GM23248 (cell line): ENCODE measurements at regions not wholly inside any gene's neighbourhood (a gene's known extent, or its start where the extent isn't known, plus 50 kb on each side); places are given as distances from the start of the nearest gene placed in this dataset.
A peak's percentile ranks its signal among the peaks of the same experiment; 100 is the strongest.

Source experiments
- DNase-seq: peaks from one replicate; pipeline ENCODE4 v3.0.0-alpha.2; 2015
- H2AFZ ChIP-seq: fragments of 200-600 bp; sonication (generic); 2 replicates; pipeline ENCODE4 v1.6.1; 2016; ENCODE audit warnings: antibody characterized with exemption
- H3F3A ChIP-seq: fragments of 200-600 bp; sonication (generic); 2 replicates; pipeline ENCODE4 v1.6.1; 2016; ENCODE audit warnings: mild to moderate bottlenecking, antibody characterized with exemption, mixed run types; ENCODE audit not compliant: insufficient read depth
- H3K27ac ChIP-seq: fragments of 200-600 bp; sonication (generic); 2 replicates; pipeline ENCODE4 v1.5.1; 2016; ENCODE audit warnings: mild to moderate bottlenecking
- H3K27me3 ChIP-seq: fragments of 200-600 bp; sonication (generic); replicated peaks from 2 replicates; pipeline ENCODE4 v1.6.1; 2016; ENCODE audit warnings: mild to moderate bottlenecking; ENCODE audit not compliant: insufficient read depth
- H3K36me3 ChIP-seq: fragments of 200-600 bp; sonication (generic); 2 replicates; pipeline ENCODE4 v1.6.1; 2016; ENCODE audit warnings: low read depth, mild to moderate bottlenecking
- H3K4me1 ChIP-seq: fragments of 200-600 bp; sonication (generic); 2 replicates; pipeline ENCODE4 v1.6.1; 2016; ENCODE audit warnings: mild to moderate bottlenecking; ENCODE audit not compliant: insufficient read depth
- H3K4me2 ChIP-seq: fragments of 200-600 bp; sonication (generic); one replicate; pipeline ENCODE4 v1.6.1; 2016; ENCODE audit warnings: mild to moderate bottlenecking; ENCODE audit not compliant: unreplicated experiment
- H3K4me3 ChIP-seq: fragments of 200-600 bp; sonication (generic); 2 replicates; pipeline ENCODE4 v1.5.1; 2016; ENCODE audit warnings: mild to moderate bottlenecking
- H3K79me2 ChIP-seq: fragments of 200-600 bp; sonication (generic); 2 replicates; pipeline ENCODE4 v1.6.1; 2016; ENCODE audit warnings: mild to moderate bottlenecking; ENCODE audit not compliant: insufficient read depth
- H3K9ac ChIP-seq: fragments of 200-600 bp; sonication (generic); 2 replicates; pipeline ENCODE4 v1.6.1; 2016; ENCODE audit warnings: mild to moderate bottlenecking
- H3K9me2 ChIP-seq: fragments of 200-600 bp; sonication (generic); 2 replicates; pipeline ENCODE4 v1.6.1; 2016; ENCODE audit warnings: mixed run types, mild to moderate bottlenecking, moderate library complexity; ENCODE audit not compliant: insufficient read depth
- H3K9me3 ChIP-seq: fragments of 200-600 bp; sonication (generic); one replicate; pipeline ENCODE4 v1.6.1; 2017; ENCODE audit warnings: low read depth
- H4K20me1 ChIP-seq: fragments of 200-600 bp; sonication (generic); 2 replicates; pipeline ENCODE4 v1.6.0; 2016; ENCODE audit not compliant: insufficient read depth
- EZH2 ChIP-seq: fragments of 200-600 bp; sonication (generic); IDR thresholded peaks from 2 replicates; pipeline ENCODE4 v1.6.1; 2018; ENCODE audit warnings: antibody characterized with exemption, mild to moderate bottlenecking; ENCODE audit not compliant: insufficient read depth, poor library complexity, severe bottlenecking
- EZH2phosphoT487 ChIP-seq: fragments of 200-600 bp; sonication (generic); IDR thresholded peaks from 2 replicates; pipeline ENCODE4 v1.6.1; 2018; ENCODE audit warnings: antibody characterized with exemption, moderate library complexity, mild to moderate bottlenecking, low read depth; ENCODE audit not compliant: insufficient read depth
- WGBS, 2 experiments: methylation state at CpG; one replicate each; pipeline ENCODE4 v1.1.6; 2015 to 2017; ENCODE audit warnings: low lambda C conversion rate in 2 of 2, low coverage in 1 of 2; ENCODE audit errors: missing lambda C conversion rate in 2 of 2; 5-methylcytosine and 5-hydroxymethylcytosine counted together
- in situ Hi-C: fragments of 300-500 bp; cut with MboI; formaldehyde crosslinking; loops from 2 replicates; pipeline ENCODE4 v1.15.0; 2020

DNA sequence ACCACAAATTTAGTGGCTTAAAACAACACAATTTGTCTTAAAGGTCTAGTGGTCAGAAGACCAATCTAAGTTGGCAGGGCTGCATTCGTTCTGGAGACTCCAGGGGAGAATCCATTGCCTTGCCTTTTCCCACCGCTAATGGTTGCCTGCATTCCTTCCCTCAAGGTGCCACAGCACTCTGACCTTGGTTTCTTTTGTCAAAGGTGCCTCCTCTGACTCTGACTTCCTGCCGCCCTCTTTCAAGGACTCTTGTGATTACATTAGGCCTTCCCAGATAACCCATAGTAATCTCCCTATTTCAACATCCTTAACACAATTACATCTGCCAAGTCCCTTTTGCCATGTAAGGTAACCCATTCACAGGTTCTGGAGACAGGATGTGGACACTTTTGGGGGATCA lies 145.3 kb downstream of the S1PR1 start:
- WGBS, 2 experiments, result 11 to 17% methylated on average over 3 of the region's 3 CpGs
- in situ Hi-C loops, result no loop called here
- Histone ChIP-seq H4K20me1 (no peaks in the 10 kb centered on the region), H3K9ac (no peak overlapping the region), H3K27me3 (peaks cover 29% of the 10 kb centered on the region), H3K4me3 (no peak overlapping the region), H3K9me2 (no peaks in the 10 kb centered on the region), H3K9me3 (no peaks in the 10 kb centered on the region), H3K36me3 (no peaks in the 10 kb centered on the region), H3F3A (no peaks in the 10 kb centered on the region), H3K79me2 (no peaks in the 10 kb centered on the region), H2AFZ (no peak overlapping the region), H3K4me2 (no peak overlapping the region), H3K4me1 (no peaks in the 10 kb centered on the region), H3K27ac (no peak overlapping the region)
- TF ChIP-seq EZH2phosphoT487 (no peak), EZH2 (no peak)
- no peak for DNase-seq

- no peaks in the 10 kb centered on the region for H3K79me2 ChIP-seq
- no peak for TF ChIP-seq EZH2
- no peak for TF ChIP-seq EZH2phosphoT487
- peak; percentile 27 for DNase-seq
- in situ Hi-C loops, result no loop called here
- no peak overlapping the region for H3K27ac ChIP-seq
- peaks cover 16% of the 10 kb centered on the region for H3K27me3 ChIP-seq
- H4K20me1 ChIP-seq, result no peaks in the 10 kb centered on the region
- no peak overlapping the region for H3K4me2 ChIP-seq
- H3K9ac ChIP-seq, result no peak overlapping the region
- H3K9me2 ChIP-seq, result no peaks in the 10 kb centered on the region
- H3K36me3 ChIP-seq, result no peaks in the 10 kb centered on the region
- no peaks in the 10 kb centered on the region for H3K9me3 ChIP-seq
- H3K4me3 ChIP-seq, result no peak overlapping the region
- H3F3A ChIP-seq, result no peaks in the 10 kb centered on the region
- no peak overlapping the region for H2AFZ ChIP-seq
- no peaks in the 10 kb centered on the region for H3K4me1 ChIP-seq
These were observed 152.2 kb downstream of the S1PR1 start for GRCh38 chr1:101388904-101389546.

- Histone ChIP-seq H3K27me3 (peaks cover 17% of the 10 kb centered on the region), H3K36me3 (no peaks in the 10 kb centered on the region), H3K4me1 (no peaks in the 10 kb centered on the region), H4K20me1 (no peaks in the 10 kb centered on the region), H3K79me2 (no peaks in the 10 kb centered on the region), H3K9me2 (no peaks in the 10 kb centered on the region), H3F3A (no peaks in the 10 kb centered on the region), H3K4me2 (no peak overlapping the region), H3K9ac (no peak overlapping the region), H3K4me3 (no peak overlapping the region), H2AFZ (no peak overlapping the region), H3K9me3 (no peaks in the 10 kb centered on the region), H3K27ac (no peak overlapping the region)
- in situ Hi-C loops, result no loop called here
- 28 to 32% methylated on average over 2 of the region's 2 CpGs for WGBS, 2 experiments
- DNase-seq, result no peak
- no peak for TF ChIP-seq EZH2phosphoT487
- TF ChIP-seq EZH2, result no peak
These were observed 152.7 kb downstream of the S1PR1 start for GRCh38 chr1:101389547-101389929.

- H3K9me2 ChIP-seq, result no peaks in the 10 kb centered on the region
- H3K27me3 ChIP-seq, result peaks cover 21% of the 10 kb centered on the region
- H3K27ac ChIP-seq, result no peak overlapping the region
- H2AFZ ChIP-seq, result no peak overlapping the region
- in situ Hi-C loops, result no loop called here
- no peak for TF ChIP-seq EZH2
- TF ChIP-seq EZH2phosphoT487, result no peak
- H3K9ac ChIP-seq, result no peak overlapping the region
- no peaks in the 10 kb centered on the region for H3K4me1 ChIP-seq
- H3K36me3 ChIP-seq, result no peaks in the 10 kb centered on the region
- H4K20me1 ChIP-seq, result no peaks in the 10 kb centered on the region
- WGBS, 2 experiments, result 52 to 54% methylated on average over 4 of the region's 4 CpGs
- H3F3A ChIP-seq, result no peaks in the 10 kb centered on the region
- no peaks in the 10 kb centered on the region for H3K79me2 ChIP-seq
- no peaks in the 10 kb centered on the region for H3K9me3 ChIP-seq
- DNase-seq, result no peak
- no peak overlapping the region for H3K4me2 ChIP-seq
- no peak overlapping the region for H3K4me3 ChIP-seq
These were observed 155.7 kb downstream of the S1PR1 start for GRCh38 chr1:101392552-101392951.

DNA sequence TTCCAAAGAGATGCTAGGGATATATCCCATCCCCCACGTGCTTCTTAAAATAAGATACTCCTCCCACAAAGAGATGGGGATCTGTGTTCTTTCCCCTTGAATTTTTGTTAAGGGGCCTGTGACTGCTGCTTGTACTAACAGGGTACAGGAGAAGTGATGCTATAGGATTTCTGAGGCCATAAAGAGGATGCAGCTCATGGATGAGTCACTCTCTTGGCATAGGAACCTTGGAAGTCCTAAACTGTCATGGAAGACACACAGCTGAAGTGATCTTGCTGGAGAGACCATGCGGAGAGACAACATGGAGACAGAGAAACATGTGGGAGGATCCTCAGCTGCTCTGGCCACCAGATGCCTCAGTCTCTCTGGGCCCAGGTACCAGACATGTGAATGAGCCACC lies 157.2 kb downstream of the S1PR1 start:
- Histone ChIP-seq H3F3A (no peaks in the 10 kb centered on the region), H3K79me2 (no peaks in the 10 kb centered on the region), H3K36me3 (no peaks in the 10 kb centered on the region), H4K20me1 (no peaks in the 10 kb centered on the region), H2AFZ (no peak overlapping the region), H3K4me3 (no peak overlapping the region), H3K27me3 (peaks cover 26% of the 10 kb centered on the region), H3K9me2 (no peaks in the 10 kb centered on the region), H3K4me1 (no peaks in the 10 kb centered on the region), H3K9ac (no peak overlapping the region), H3K4me2 (no peak overlapping the region), H3K27ac (no peak overlapping the region), H3K9me3 (no peaks in the 10 kb centered on the region)
- 42 to 50% methylated on average over 2 of the region's 2 CpGs for WGBS, 2 experiments
- DNase-seq, result peak; percentile 20
- in situ Hi-C loops, result no loop called here
- TF ChIP-seq EZH2 (no peak), EZH2phosphoT487 (no peak)
